Iris pigment epithelial cell (primary cell): ENCODE measurements at regions not wholly inside any gene's neighbourhood (a gene's known extent, or its start where the extent isn't known, plus 50 kb on each side); places are given as distances from the start of the nearest gene placed in this dataset.

Experiments used
- DNase-seq: peaks from one replicate; pipeline ENCODE4 v3.0.0-alpha.2; 2011; ENCODE audit warnings: low read depth

- DNase-seq = no peak
These were observed 61.6 kb downstream of the CCR1 start for GRCh38 chr3:46146548-46146947.

- no peak for DNase-seq
These were observed 62.1 kb downstream of the CCR1 start for GRCh38 chr3:46146021-46146420.

GRCh38 chr3:46145147-46145546 is 63.0 kb downstream of the CCR1 start:
- DNase-seq = no peak

- no peak for DNase-seq
These were observed 64.1 kb downstream of the CCR1 start for GRCh38 chr3:46143951-46144473.

- DNase-seq = no peak
These were observed 66.3 kb downstream of the CCR1 start for GRCh38 chr3:46141813-46142212.

- DNase-seq = no peak
These were observed 69.5 kb downstream of the CCR1 start for GRCh38 chr3:46138581-46138980.

GRCh38 chr3:46135475-46135874 is 72.6 kb downstream of the CCR1 start:
- no peak for DNase-seq

- DNase-seq = no peak
These were observed 74.8 kb downstream of the CCR1 start for GRCh38 chr3:46133285-46133684.

- no peak for DNase-seq
These were observed 75.5 kb downstream of the CCR1 start for GRCh38 chr3:46132565-46132964.

GRCh38 chr3:46131884-46132450 is 76.1 kb downstream of the CCR1 start:
- DNase-seq = no peak

- no peak for DNase-seq
These were observed 77.3 kb downstream of the CCR1 start for GRCh38 chr3:46130631-46131310.

GRCh38 chr3:46129588-46130272 is 78.4 kb downstream of the CCR1 start:
- no peak for DNase-seq

- peak; percentile 94 for DNase-seq
These were observed 80.6 kb downstream of the CCR1 start for GRCh38 chr3:46127503-46127902.

- peak; percentile 60 for DNase-seq
These were observed 83.6 kb downstream of the CCR1 start for GRCh38 chr3:46124216-46125177.

GRCh38 chr3:46123646-46124045 is 84.5 kb downstream of the CCR1 start:
- DNase-seq = no peak

GRCh38 chr3:46122091-46122490 is 86.0 kb downstream of the CCR1 start:
- no peak for DNase-seq

GRCh38 chr3:46120983-46121382 is 87.1 kb downstream of the CCR1 start:
- no peak for DNase-seq

GRCh38 chr3:46119709-46120498 is 88.2 kb downstream of the CCR1 start:
- DNase-seq = no peak

GRCh38 chr3:46119253-46119652 is 88.9 kb downstream of the CCR1 start:
- no peak for DNase-seq

- DNase-seq = no peak
These were observed 89.7 kb upstream of the XCR1 start for GRCh38 chr3:46116996-46117395.

- peak; percentile 89 for DNase-seq
These were observed 87.2 kb upstream of the XCR1 start for GRCh38 chr3:46114323-46114988.
